ENCODE measurements at regions not wholly inside any gene's neighbourhood (a gene's known extent, or its start where the extent isn't known, plus 50 kb on each side); places are given as distances from the start of the nearest gene placed in this dataset.

- ChIA-PET CTCF (no interaction called here), POLR2A (ENCODE audit: low non-redundant PET) (no interaction called here)
- no peak overlapping the region for H3K27ac ChIP-seq (ENCODE audit: low read depth, low read length, poor library complexity, severe bottlenecking)
- intact Hi-C loops (cut with micrococcal nuclease; ENCODE audit: unreplicated experiment): no loop called here
- TF ChIP-seq CTCF (conservative IDR thresholded peaks at IDR 0.05; ENCODE audit: low read depth, low read length) (no peak), EZH2 (IDR thresholded peaks at IDR 0.05; ENCODE audit: borderline replicate concordance, low read depth, low read length, poor library complexity, severe bottlenecking) (no peak)
- H3K36me3 ChIP-seq (ENCODE audit: insufficient read depth, low read length, poor library complexity, severe bottlenecking): no peaks in the 10 kb centered on the region
- H3K9me3 ChIP-seq (ENCODE audit: low read depth, low read length, poor library complexity, severe bottlenecking): no peaks in the 10 kb centered on the region
- no peak overlapping the region for H3K4me3 ChIP-seq (ENCODE audit: low read depth, low read length, poor library complexity, severe bottlenecking)
- DNase-seq (ENCODE audit: low spot score): no peak
- peaks cover 68% of the 10 kb centered on the region for H3K27me3 ChIP-seq (replicated peaks; ENCODE audit: insufficient read depth, low read depth, low read length, poor library complexity)
- BruUV-seq (replicated peaks): no TSS peak
- H3K4me1 ChIP-seq (ENCODE audit: insufficient read depth, low read length, poor library complexity, severe bottlenecking): no peaks in the 10 kb centered on the region
Observed at GRCh38 chr21:37967036-37967435, 50.8 kb upstream of the KCNJ6 start.

GRCh38 chr21:37968744-37969143 is 52.5 kb upstream of the KCNJ6 start:
- TF ChIP-seq EZH2 (IDR thresholded peaks at IDR 0.05; ENCODE audit: borderline replicate concordance, low read depth, low read length, poor library complexity, severe bottlenecking) (no peak), CTCF (conservative IDR thresholded peaks at IDR 0.05; ENCODE audit: low read depth, low read length) (no peak)
- DNase-seq (ENCODE audit: low spot score): no peak
- H3K27ac ChIP-seq (ENCODE audit: low read depth, low read length, poor library complexity, severe bottlenecking): no peak overlapping the region
- H3K27me3 ChIP-seq (replicated peaks; ENCODE audit: insufficient read depth, low read depth, low read length, poor library complexity): peaks cover 70% of the 10 kb centered on the region
- H3K4me1 ChIP-seq (ENCODE audit: insufficient read depth, low read length, poor library complexity, severe bottlenecking): no peaks in the 10 kb centered on the region
- POLR2A ChIA-PET (ENCODE audit: low non-redundant PET): no interaction called here
- H3K36me3 ChIP-seq (ENCODE audit: insufficient read depth, low read length, poor library complexity, severe bottlenecking): no peaks in the 10 kb centered on the region
- BruUV-seq (replicated peaks): no TSS peak
- intact Hi-C loops (cut with micrococcal nuclease; ENCODE audit: unreplicated experiment): no loop called here
- no peaks in the 10 kb centered on the region for H3K9me3 ChIP-seq (ENCODE audit: low read depth, low read length, poor library complexity, severe bottlenecking)
- CTCF ChIA-PET: no interaction called here
- no peak overlapping the region for H3K4me3 ChIP-seq (ENCODE audit: low read depth, low read length, poor library complexity, severe bottlenecking)

GRCh38 chr21:37970548-37970947 is 54.3 kb upstream of the KCNJ6 start:
- CTCF ChIA-PET: no interaction called here

More at GRCh38 chr21:37970548-37970947, 54.3 kb upstream of the KCNJ6 start:
- no peak overlapping the region for H3K27ac ChIP-seq (ENCODE audit: low read depth, low read length, poor library complexity, severe bottlenecking)
- no peaks in the 10 kb centered on the region for H3K36me3 ChIP-seq (ENCODE audit: insufficient read depth, low read length, poor library complexity, severe bottlenecking)
- TF ChIP-seq CTCF (conservative IDR thresholded peaks at IDR 0.05; ENCODE audit: low read depth, low read length): no peak
- no peak for TF ChIP-seq EZH2 (IDR thresholded peaks at IDR 0.05; ENCODE audit: borderline replicate concordance, low read depth, low read length, poor library complexity, severe bottlenecking)
- no TSS peak for BruUV-seq (replicated peaks)
- peaks cover 59% of the 10 kb centered on the region for H3K27me3 ChIP-seq (replicated peaks; ENCODE audit: insufficient read depth, low read depth, low read length, poor library complexity)
- intact Hi-C loops (cut with micrococcal nuclease; ENCODE audit: unreplicated experiment): no loop called here
- POLR2A ChIA-PET (ENCODE audit: low non-redundant PET): no interaction called here
- H3K4me3 ChIP-seq (ENCODE audit: low read depth, low read length, poor library complexity, severe bottlenecking): no peak overlapping the region
- no peak for DNase-seq (ENCODE audit: low spot score)
- no peaks in the 10 kb centered on the region for H3K4me1 ChIP-seq (ENCODE audit: insufficient read depth, low read length, poor library complexity, severe bottlenecking)
- H3K9me3 ChIP-seq (ENCODE audit: low read depth, low read length, poor library complexity, severe bottlenecking): no peaks in the 10 kb centered on the region

All from A673 (cell line).